ENCODE measurements at regions not wholly inside any gene's neighbourhood (a gene's known extent, or its start where the extent isn't known, plus 50 kb on each side); places are given as distances from the start of the nearest gene placed in this dataset.

DNA sequence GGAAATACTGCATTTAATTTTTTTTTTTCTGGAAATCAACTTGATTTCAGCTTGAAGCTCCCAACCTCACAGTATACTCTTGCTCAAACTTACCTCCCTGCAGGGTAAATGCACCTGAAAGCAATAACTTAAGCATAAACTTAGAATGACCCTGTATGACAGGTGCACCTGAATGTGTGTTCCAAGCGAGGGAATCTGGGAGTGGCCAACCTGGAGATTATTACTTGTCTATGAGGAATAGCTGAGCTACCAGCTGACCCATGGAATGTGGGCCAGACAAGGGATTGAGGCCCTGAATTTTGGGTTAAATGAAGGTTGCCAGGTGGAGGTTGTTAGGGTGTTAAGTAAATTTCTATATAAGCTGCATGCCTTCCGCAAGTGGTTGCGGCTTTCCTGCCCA lies 140.6 kb downstream of the OSTF1 start:
- TF ChIP-seq, protein P1, sequence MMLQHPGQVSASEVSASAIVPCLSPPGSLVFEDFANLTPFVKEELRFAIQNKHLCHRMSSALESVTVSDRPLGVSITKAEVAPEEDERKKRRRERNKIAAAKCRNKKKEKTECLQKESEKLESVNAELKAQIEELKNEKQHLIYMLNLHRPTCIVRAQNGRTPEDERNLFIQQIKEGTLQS (IDR thresholded peaks at IDR 0.05), result no peak
- no peak for TF ChIP-seq CBX3 (IDR thresholded peaks at IDR 0.05; ENCODE audit: low read depth)
- TF ChIP-seq POLR2AphosphoS5 (IDR thresholded peaks at IDR 0.05; ENCODE audit: low read depth, low read length), result no peak
- TF ChIP-seq SIN3A (IDR thresholded peaks at IDR 0.05; ENCODE audit: low read depth), result no peak
- TF ChIP-seq EZH2phosphoT487 (IDR thresholded peaks at IDR 0.05; ENCODE audit: borderline replicate concordance), result no peak
- no peak for TF ChIP-seq ZFX (IDR thresholded peaks at IDR 0.05)
- TF ChIP-seq, protein P2, sequence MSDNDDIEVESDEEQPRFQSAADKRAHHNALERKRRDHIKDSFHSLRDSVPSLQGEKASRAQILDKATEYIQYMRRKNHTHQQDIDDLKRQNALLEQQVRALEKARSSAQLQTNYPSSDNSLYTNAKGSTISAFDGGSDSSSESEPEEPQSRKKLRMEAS (IDR thresholded peaks at IDR 0.05), result no peak
- TF ChIP-seq FOSL1 (IDR thresholded peaks at IDR 0.05; ENCODE audit: low read depth), result no peak
- no peak for TF ChIP-seq SP1 (IDR thresholded peaks at IDR 0.05; ENCODE audit: low read depth)
- no peak for TF ChIP-seq TCF7L2 (IDR thresholded peaks at IDR 0.05; ENCODE audit: borderline replicate concordance, extremely low read depth, insufficient read depth, insufficient read length)
- no peak for TF ChIP-seq POLR2A (IDR thresholded peaks at IDR 0.05; ENCODE audit: borderline replicate concordance, extremely low read depth, insufficient read depth, insufficient read length)
- TF ChIP-seq, protein P3, sequence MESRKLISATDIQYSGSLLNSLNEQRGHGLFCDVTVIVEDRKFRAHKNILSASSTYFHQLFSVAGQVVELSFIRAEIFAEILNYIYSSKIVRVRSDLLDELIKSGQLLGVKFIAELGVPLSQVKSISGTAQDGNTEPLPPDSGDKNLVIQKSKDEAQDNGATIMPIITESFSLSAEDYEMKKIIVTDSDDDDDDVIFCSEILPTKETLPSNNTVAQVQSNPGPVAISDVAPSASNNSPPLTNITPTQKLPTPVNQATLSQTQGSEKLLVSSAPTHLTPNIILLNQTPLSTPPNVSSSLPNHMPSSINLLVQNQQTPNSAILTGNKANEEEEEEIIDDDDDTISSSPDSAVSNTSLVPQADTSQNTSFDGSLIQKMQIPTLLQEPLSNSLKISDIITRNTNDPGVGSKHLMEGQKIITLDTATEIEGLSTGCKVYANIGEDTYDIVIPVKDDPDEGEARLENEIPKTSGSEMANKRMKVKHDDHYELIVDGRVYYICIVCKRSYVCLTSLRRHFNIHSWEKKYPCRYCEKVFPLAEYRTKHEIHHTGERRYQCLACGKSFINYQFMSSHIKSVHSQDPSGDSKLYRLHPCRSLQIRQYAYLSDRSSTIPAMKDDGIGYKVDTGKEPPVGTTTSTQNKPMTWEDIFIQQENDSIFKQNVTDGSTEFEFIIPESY (IDR thresholded peaks at IDR 0.05; ENCODE audit: extremely low read depth, insufficient replicate concordance, low read length), result no peak
- no peak for TF ChIP-seq YY1 (IDR thresholded peaks at IDR 0.05; ENCODE audit: extremely low read depth, insufficient replicate concordance, low read depth, low read length)
- TF ChIP-seq, protein P4, sequence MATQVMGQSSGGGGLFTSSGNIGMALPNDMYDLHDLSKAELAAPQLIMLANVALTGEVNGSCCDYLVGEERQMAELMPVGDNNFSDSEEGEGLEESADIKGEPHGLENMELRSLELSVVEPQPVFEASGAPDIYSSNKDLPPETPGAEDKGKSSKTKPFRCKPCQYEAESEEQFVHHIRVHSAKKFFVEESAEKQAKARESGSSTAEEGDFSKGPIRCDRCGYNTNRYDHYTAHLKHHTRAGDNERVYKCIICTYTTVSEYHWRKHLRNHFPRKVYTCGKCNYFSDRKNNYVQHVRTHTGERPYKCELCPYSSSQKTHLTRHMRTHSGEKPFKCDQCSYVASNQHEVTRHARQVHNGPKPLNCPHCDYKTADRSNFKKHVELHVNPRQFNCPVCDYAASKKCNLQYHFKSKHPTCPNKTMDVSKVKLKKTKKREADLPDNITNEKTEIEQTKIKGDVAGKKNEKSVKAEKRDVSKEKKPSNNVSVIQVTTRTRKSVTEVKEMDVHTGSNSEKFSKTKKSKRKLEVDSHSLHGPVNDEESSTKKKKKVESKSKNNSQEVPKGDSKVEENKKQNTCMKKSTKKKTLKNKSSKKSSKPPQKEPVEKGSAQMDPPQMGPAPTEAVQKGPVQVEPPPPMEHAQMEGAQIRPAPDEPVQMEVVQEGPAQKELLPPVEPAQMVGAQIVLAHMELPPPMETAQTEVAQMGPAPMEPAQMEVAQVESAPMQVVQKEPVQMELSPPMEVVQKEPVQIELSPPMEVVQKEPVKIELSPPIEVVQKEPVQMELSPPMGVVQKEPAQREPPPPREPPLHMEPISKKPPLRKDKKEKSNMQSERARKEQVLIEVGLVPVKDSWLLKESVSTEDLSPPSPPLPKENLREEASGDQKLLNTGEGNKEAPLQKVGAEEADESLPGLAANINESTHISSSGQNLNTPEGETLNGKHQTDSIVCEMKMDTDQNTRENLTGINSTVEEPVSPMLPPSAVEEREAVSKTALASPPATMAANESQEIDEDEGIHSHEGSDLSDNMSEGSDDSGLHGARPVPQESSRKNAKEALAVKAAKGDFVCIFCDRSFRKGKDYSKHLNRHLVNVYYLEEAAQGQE (IDR thresholded peaks at IDR 0.05; ENCODE audit: low read depth), result no peak
- TF ChIP-seq, protein P5, sequence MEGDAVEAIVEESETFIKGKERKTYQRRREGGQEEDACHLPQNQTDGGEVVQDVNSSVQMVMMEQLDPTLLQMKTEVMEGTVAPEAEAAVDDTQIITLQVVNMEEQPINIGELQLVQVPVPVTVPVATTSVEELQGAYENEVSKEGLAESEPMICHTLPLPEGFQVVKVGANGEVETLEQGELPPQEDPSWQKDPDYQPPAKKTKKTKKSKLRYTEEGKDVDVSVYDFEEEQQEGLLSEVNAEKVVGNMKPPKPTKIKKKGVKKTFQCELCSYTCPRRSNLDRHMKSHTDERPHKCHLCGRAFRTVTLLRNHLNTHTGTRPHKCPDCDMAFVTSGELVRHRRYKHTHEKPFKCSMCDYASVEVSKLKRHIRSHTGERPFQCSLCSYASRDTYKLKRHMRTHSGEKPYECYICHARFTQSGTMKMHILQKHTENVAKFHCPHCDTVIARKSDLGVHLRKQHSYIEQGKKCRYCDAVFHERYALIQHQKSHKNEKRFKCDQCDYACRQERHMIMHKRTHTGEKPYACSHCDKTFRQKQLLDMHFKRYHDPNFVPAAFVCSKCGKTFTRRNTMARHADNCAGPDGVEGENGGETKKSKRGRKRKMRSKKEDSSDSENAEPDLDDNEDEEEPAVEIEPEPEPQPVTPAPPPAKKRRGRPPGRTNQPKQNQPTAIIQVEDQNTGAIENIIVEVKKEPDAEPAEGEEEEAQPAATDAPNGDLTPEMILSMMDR (IDR thresholded peaks at IDR 0.05 in 2 of 3, conservative IDR thresholded peaks at IDR 0.05 in 1 of 3; ENCODE audit: borderline replicate concordance in 1 of 3, insufficient read depth in 1 of 3, low read depth in 2 of 3, low read length in 2 of 3), result no peak
- no peak for TF ChIP-seq EZH2 (IDR thresholded peaks at IDR 0.05)
- no peak for TF ChIP-seq RAD21 (IDR thresholded peaks at IDR 0.05; ENCODE audit: low read depth)
- no peak for TF ChIP-seq CEBPB (IDR thresholded peaks at IDR 0.05; ENCODE audit: low read depth)
- no peaks in the 10 kb centered on the region for H4K20me1 ChIP-seq (ENCODE audit: insufficient read depth)
- no peak overlapping the region for H3K4me3 ChIP-seq (replicated peaks in 1 of 2; ENCODE audit: low read depth in 1 of 2, low read length in 2 of 2)
- H3K4me1 ChIP-seq (ENCODE audit: control insufficient read depth in 1 of 2, insufficient read depth in 2 of 2, low read length in 2 of 2), result peaks cover 15 to 17% of the 10 kb centered on the region in 2 experiments
- ChIA-PET CTCF (interaction anchor here (1.1 to 2.4 kb wide), 3 partner anchors 9 to 44 kb away, joined by 4 to 10 read pairs (median 7); no protein-coding TSS in a partner anchor), POLR2A (no interaction called here), RAD21 (ENCODE audit: low non-redundant PET in 1 of 2, low total read pairs in 2 of 2, uncharacterized antibody in 2 of 2, unreplicated experiment in 2 of 2) (no interaction called here)
- no peak overlapping the region for H2AFZ ChIP-seq (ENCODE audit: low read depth, low read length, poor library complexity, severe bottlenecking)
- no peak for ATAC-seq
- no peak overlapping the region for H3K4me2 ChIP-seq (ENCODE audit: low read length)
- intact Hi-C loops (cut with micrococcal nuclease), result no loop called here
- no peaks in the 10 kb centered on the region for H3K9me3 ChIP-seq (ENCODE audit: control insufficient read depth in 1 of 2, insufficient read depth in 1 of 2, low read depth in 1 of 2, low read length in 2 of 2)
- no peaks in the 10 kb centered on the region for H3K9me2 ChIP-seq (ENCODE audit: insufficient read depth)
- no peak for DNase-seq (ENCODE audit: low read depth, low spot score)
- no peak overlapping the region for H3K9ac ChIP-seq (ENCODE audit: low read length)
- BruUV-seq (replicated peaks), result no TSS peak
- no peaks in the 10 kb centered on the region for H3K36me3 ChIP-seq (ENCODE audit: control insufficient read depth in 1 of 2, insufficient read depth in 2 of 2, low read length in 2 of 2)
- no peaks in the 10 kb centered on the region for H3K79me2 ChIP-seq (ENCODE audit: insufficient read depth, low read length)
- H3K27ac ChIP-seq (ENCODE audit: low read depth, low read length), result no peak overlapping the region
- no peaks in the 10 kb centered on the region for H3K27me3 ChIP-seq (ENCODE audit: insufficient read depth, low read length)
